Tibial nerve (tissue), 4 donors: ENCODE measurements at regions not wholly inside any gene's neighbourhood (a gene's known extent, or its start where the extent isn't known, plus 50 kb on each side); places are given as distances from the start of the nearest gene placed in this dataset.

Source experiments
- DNase-seq, 2 donors: peaks; one replicate each; pipeline ENCODE4 v3.0.0-alpha.2; 2019; ENCODE audit warnings: low spot score in 2 of 2
- H3K27ac ChIP-seq, 4 donors: fragments of 200-600 bp; sonication (generic) in 3 of 4; one replicate each; pipeline ENCODE4 v1.5.1; 2017 to 2019; ENCODE audit warnings: mild to moderate bottlenecking in 1 of 4
- H3K27me3 ChIP-seq, 2 donors: fragments of 200-600 bp; sonication (generic) in 1 of 2; one replicate each; pipeline versions ENCODE4 v1.5.1 to v1.6.0; 2017 to 2019
- H3K36me3 ChIP-seq, 3 donors: fragments of 200-600 bp; sonication (generic); one replicate each; pipeline ENCODE4 v1.5.1; 2018 to 2019
- H3K4me1 ChIP-seq, 4 donors: fragments of 200-600 bp; sonication (generic) in 3 of 4; one replicate each; pipeline ENCODE4 v1.5.1; 2017 to 2019
- H3K4me3 ChIP-seq, 4 donors: fragments of 200-600 bp; sonication (generic) in 3 of 4; one replicate each; pipeline ENCODE4 v1.5.1; 2017 to 2019; ENCODE audit warnings: mild to moderate bottlenecking in 1 of 4, moderate library complexity in 1 of 4
- H3K9me3 ChIP-seq, 4 donors: fragments of 200-600 bp; sonication (generic) in 3 of 4; one replicate each; pipeline ENCODE4 v1.5.1; 2017 to 2019
- EP300 ChIP-seq, 2 donors: sonication (generic); formaldehyde crosslinking; IDR thresholded peaks; one replicate each; pipeline ENCODE4 v1.6.1; 2017; ENCODE audit warnings: antibody characterized with exemption in 2 of 2, mild to moderate bottlenecking in 1 of 2
- POLR2A ChIP-seq, 2 donors: fragments of 450-650 bp; IDR thresholded peaks; one replicate each; pipeline ENCODE4 v1.6.1; 2017; ENCODE audit warnings: antibody characterized with exemption in 2 of 2, mild to moderate bottlenecking in 2 of 2, moderate library complexity in 2 of 2
- WGBS, 2 donors: methylation state at CpG; one replicate each; pipeline ENCODE4 v1.1.5; 2018; 5-methylcytosine and 5-hydroxymethylcytosine counted together
- TF ChIP-seq, protein P1 (sequence below), 5 experiments: fragments of 200-600 bp in 3 of 5; fragments of 450-650 bp in 2 of 5; sonication (generic) in 3 of 5; IDR thresholded peaks; one replicate each; pipeline ENCODE4 v1.5.1; 2016 to 2019; ENCODE audit warnings: antibody characterized with exemption in 5 of 5, mild to moderate bottlenecking in 3 of 5, moderate library complexity in 2 of 5

DNA sequence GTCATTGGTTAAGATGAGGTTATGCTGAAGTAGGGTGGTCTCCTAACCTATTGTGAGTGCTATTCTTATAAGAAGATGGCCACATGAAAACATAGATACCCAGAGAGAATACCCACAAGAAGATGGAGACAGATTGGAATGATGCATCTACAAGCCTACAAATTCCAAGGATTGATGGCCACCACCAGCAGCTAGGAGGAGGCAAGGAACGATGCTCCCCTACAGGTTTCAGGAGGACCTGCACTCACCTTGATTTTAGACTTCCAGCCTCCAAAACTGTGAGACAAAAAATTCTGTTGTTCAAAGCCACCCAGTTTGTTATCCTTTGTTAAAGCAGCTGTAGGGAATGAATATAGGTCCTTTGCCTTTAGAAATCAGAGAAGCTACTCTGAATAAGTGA lies 227.4 kb downstream of the NEDD1 start:
- 79 to 92% methylated on average over 1 of the region's 1 CpG for WGBS, 2 donors
- Histone ChIP-seq H3K9me3 (no peaks in the 10 kb centered on the region), H3K27ac (no peak overlapping the region), H3K4me3 (no peak overlapping the region), H3K27me3 (no peaks in the 10 kb centered on the region), H3K36me3 (no peaks in the 10 kb centered on the region), H3K4me1 (no peaks in the 10 kb centered on the region)
- DNase-seq: no peak
- TF ChIP-seq, protein P1, sequence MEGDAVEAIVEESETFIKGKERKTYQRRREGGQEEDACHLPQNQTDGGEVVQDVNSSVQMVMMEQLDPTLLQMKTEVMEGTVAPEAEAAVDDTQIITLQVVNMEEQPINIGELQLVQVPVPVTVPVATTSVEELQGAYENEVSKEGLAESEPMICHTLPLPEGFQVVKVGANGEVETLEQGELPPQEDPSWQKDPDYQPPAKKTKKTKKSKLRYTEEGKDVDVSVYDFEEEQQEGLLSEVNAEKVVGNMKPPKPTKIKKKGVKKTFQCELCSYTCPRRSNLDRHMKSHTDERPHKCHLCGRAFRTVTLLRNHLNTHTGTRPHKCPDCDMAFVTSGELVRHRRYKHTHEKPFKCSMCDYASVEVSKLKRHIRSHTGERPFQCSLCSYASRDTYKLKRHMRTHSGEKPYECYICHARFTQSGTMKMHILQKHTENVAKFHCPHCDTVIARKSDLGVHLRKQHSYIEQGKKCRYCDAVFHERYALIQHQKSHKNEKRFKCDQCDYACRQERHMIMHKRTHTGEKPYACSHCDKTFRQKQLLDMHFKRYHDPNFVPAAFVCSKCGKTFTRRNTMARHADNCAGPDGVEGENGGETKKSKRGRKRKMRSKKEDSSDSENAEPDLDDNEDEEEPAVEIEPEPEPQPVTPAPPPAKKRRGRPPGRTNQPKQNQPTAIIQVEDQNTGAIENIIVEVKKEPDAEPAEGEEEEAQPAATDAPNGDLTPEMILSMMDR (IDR thresholded peaks at IDR 0.05): no peak
- TF ChIP-seq POLR2A (IDR thresholded peaks at IDR 0.05) (no peak), EP300 (IDR thresholded peaks at IDR 0.05) (no peak)

DNA sequence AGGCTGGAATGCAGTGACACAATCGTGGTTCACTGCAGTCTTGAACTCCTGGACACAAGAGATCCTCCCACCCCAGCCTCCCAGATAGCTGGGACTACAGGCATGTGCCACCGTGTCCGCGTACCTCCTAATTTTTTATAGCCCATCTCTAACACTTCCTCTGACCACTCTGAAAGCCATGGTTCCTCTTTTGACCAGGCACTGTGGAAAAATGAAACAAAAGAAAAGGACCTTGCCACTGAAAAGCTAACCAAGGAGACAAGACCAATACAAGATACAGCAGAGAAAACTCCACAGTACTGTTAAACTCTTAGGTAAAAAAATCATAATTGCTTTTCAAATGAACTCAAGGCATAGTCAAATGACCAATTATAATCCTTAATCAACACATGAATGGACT lies 233.3 kb downstream of the NEDD1 start:
- DNase-seq: no peak
- 73 to 80% methylated on average over 4 of the region's 4 CpGs for WGBS, 2 donors

DNA sequence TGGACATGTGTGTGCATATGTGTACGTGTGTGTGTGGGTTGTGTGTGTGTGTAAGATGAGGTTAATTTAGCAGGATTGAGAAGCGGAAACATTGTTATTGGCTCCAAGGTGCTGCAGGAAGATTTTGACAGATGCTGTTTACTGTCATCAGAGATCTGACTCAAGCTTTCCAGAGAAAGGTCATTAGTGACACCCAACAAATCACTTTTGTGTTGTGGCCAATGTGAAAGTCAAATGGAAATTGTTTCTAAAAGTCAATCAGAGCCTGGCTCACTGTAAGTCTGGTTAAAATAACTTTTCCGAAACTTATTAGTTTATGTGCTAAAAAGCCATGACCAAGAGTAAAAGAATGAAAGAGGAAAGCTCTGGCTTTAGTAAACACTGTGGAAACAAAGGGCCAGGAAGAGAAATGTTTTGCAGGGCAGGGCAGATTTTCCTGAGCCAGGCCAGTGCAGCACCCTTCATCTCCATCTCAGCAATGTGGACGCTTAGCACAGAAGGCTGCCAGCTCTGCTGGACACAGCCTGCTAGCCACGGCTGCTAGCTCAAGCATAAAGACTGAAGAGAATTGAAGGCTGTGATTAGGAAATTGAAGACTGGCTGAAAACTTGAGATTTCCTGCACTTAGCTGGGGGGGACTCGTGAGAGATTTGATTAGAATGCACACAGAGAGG lies 235.8 kb downstream of the NEDD1 start:
- Histone ChIP-seq H3K36me3 (no peaks in the 10 kb centered on the region), H3K27me3 (no peaks in the 10 kb centered on the region), H3K4me3 (no peak overlapping the region), H3K9me3 (no peaks in the 10 kb centered on the region), H3K4me1 (peaks cover 0 to 12% (median 0%) of the 10 kb centered on the region in 4 donors), H3K27ac (no peak overlapping the region)
- TF ChIP-seq, protein P1 (IDR thresholded peaks at IDR 0.05): no peak
- TF ChIP-seq EP300 (IDR thresholded peaks at IDR 0.05) (no peak), POLR2A (IDR thresholded peaks at IDR 0.05) (no peak)
- no peak for DNase-seq
- 28 to 37% methylated on average over 6 of the region's 6 CpGs for WGBS, 2 donors

More for the DNA sequence above, 233.3 kb downstream of the NEDD1 start:
- no peak overlapping the region for H3K27ac ChIP-seq
- H3K9me3 ChIP-seq: no peaks in the 10 kb centered on the region
- no peaks in the 10 kb centered on the region for H3K27me3 ChIP-seq
- H3K4me3 ChIP-seq: no peak overlapping the region
- no peaks in the 10 kb centered on the region for H3K36me3 ChIP-seq
- peaks cover 0 to 12% (median 0%) of the 10 kb centered on the region in 4 donors for H3K4me1 ChIP-seq
- TF ChIP-seq, protein P1 (IDR thresholded peaks at IDR 0.05): no peak
- TF ChIP-seq EP300 (IDR thresholded peaks at IDR 0.05): no peak
- TF ChIP-seq POLR2A (IDR thresholded peaks at IDR 0.05): no peak

DNA sequence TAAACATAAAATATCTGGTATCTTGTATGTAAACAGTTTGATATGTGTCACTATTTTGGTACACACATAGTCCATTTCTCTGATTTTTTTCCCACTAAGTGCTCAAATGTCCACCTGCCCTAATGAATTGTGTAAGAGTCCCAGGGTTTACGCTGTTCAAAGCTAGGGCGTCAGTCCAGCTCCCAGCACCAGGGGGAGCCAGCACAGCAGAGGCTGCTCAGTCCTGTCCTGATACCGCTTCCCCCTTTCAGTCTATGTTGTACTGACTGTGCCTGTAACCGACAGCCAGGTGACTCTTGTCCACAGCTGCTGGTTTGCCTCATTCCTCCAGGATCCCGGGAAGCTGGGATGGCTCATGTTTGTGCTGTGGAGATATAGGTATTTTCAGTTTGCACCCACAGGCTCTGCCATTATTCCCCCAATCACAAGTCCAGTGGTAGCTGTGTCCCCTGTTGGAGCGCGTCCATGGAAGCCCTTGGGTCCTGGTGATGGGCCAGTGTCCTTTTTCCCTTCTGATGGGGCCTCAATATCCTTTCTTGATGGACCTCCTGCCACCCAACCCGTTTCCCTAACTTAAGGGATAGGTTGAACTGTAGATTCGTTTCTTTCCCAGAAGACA lies 242.0 kb downstream of the NEDD1 start:
- no peaks in the 10 kb centered on the region for H3K36me3 ChIP-seq
- peak; percentile 16 to 34 for DNase-seq
- no peak overlapping the region for H3K27ac ChIP-seq
- no peak overlapping the region for H3K4me3 ChIP-seq
- no peaks in the 10 kb centered on the region for H3K27me3 ChIP-seq
- H3K9me3 ChIP-seq: no peaks in the 10 kb centered on the region
- 60 to 74% methylated on average over 9 of the region's 9 CpGs for WGBS, 2 donors
- H3K4me1 ChIP-seq: no peaks in the 10 kb centered on the region
- TF ChIP-seq EP300 (IDR thresholded peaks at IDR 0.05) (no peak), POLR2A (IDR thresholded peaks at IDR 0.05) (no peak)
- TF ChIP-seq, protein P1 (IDR thresholded peaks at IDR 0.05): peak; percentile 41 to 64 (median 60)

DNA sequence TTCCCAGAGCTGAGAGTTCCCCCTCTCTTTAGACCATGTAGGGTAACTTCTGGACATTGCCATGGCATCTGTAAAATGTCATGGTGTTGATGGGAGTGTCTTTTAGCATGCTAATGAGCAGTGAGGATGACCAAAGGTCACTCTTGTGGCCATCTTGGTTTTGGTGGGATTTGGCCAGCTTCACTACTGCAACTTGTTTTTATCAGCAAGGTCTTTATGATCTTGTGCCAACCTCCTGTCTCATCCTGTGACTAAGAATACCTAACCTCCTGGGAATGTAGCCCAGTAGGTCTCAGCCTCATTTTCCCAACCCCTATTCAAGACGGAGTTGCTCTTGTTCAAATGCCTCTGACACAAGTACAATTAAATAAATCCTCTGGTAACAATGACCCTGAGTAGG lies 244.4 kb downstream of the NEDD1 start:
- Histone ChIP-seq H3K36me3 (no peaks in the 10 kb centered on the region), H3K4me1 (no peaks in the 10 kb centered on the region), H3K27me3 (no peaks in the 10 kb centered on the region), H3K27ac (no peak overlapping the region), H3K9me3 (no peaks in the 10 kb centered on the region), H3K4me3 (no peak overlapping the region)
- no peak for DNase-seq
- no peak for TF ChIP-seq EP300 (IDR thresholded peaks at IDR 0.05)
- TF ChIP-seq POLR2A (IDR thresholded peaks at IDR 0.05): no peak
- TF ChIP-seq, protein P1 (IDR thresholded peaks at IDR 0.05): no peak
- 0 to 72% methylated on average over 1 of the region's 1 CpG for WGBS, 2 donors
